ENCODE measurements at regions not wholly inside any gene's neighbourhood (a gene's known extent, or its start where the extent isn't known, plus 50 kb on each side); places are given as distances from the start of the nearest gene placed in this dataset.
"Not testable (repeated sequence)": the region's sequence is repeated elsewhere in the genome, so short reads cannot be mapped to it uniquely, and the experiment has no call there.

DNA sequence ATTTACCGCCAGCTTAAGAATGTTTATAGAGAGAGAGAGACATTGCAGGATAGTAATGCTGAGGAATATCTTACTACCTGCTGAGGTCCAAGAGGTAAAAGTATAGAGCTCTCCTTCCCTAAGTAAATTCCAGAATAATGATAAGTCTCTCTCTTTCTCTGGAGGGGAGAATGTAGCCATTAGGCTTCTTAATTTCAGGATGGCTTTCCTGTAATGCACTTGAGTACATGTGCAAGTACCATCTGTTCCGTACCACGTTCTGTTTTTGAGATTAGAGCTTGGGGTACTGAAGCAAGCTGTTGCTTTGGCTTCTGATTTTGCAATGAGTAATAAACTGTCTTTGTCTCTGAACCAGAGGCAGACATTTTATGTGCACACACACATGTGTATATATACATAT is 1314.0 kb downstream of the JRKL start:
- no peak for DNase-seq (ENCODE audit: low read depth)
- H3K4me3 ChIP-seq (ENCODE audit: control insufficient read depth, low read depth, low read length) = no peak overlapping the region
- no peak for TF ChIP-seq CTCF (IDR thresholded peaks at IDR 0.05; ENCODE audit: control insufficient read depth, insufficient read depth, low read depth, low read length, missing control alignments)

GRCh38 chr11:97705441-97705840 is 1315.3 kb upstream of the CNTN5 start:
- H3K4me3 ChIP-seq (ENCODE audit: control insufficient read depth, low read depth, low read length); DNase-seq (ENCODE audit: low read depth): not testable (repeated sequence)

DNA sequence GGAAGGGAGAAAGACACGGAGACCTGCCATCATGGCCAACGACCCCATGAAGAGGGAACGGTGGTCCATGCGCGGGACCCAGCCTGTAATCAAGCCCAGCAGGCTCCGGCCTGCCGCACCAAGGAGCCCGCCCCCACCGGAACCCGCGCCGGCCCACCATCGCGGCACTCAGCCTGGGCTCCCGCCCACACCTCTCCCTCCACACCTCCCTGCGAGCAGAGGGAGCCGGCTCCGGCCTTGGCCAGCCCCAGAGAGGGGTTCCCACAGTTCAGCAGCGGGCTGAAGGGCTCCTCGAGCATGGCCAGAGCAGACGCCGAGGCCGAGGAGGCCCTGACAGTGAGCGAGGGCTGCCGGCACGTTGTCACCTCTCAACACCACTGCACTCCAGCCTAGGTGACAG is 1302.8 kb upstream of the CNTN5 start:
- no peak overlapping the region for H3K4me3 ChIP-seq (ENCODE audit: control insufficient read depth, low read depth, low read length)
- DNase-seq (ENCODE audit: low read depth) = no peak
- no peak for TF ChIP-seq CTCF (IDR thresholded peaks at IDR 0.05; ENCODE audit: control insufficient read depth, insufficient read depth, low read depth, low read length, missing control alignments)

DNA sequence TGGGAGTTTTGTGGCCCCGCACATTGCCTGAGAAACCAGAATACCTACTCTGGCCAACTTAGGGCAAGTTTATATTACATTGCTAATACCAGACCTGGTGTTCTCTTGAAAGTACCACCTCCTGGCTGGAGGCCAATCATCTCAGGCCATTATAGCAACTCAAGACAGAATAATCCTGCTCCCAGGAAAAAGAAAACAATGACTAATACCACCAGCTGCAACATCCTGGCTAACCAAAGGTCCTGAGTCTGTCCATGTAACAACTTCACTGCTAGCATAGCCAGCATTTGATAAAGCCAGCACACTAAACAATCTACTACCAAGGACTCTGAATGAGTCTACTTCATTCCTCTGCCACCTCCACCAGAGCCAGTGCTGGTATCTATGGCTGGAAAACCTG is 1298.7 kb upstream of the CNTN5 start:
- no peak overlapping the region for H3K4me3 ChIP-seq (ENCODE audit: control insufficient read depth, low read depth, low read length)
- DNase-seq (ENCODE audit: low read depth) = no peak
- no peak for TF ChIP-seq CTCF (IDR thresholded peaks at IDR 0.05; ENCODE audit: control insufficient read depth, insufficient read depth, low read depth, low read length, missing control alignments)

GRCh38 chr11:97722721-97723120 is 1298.0 kb upstream of the CNTN5 start:
- no peak for TF ChIP-seq CTCF (IDR thresholded peaks at IDR 0.05; ENCODE audit: control insufficient read depth, insufficient read depth, low read depth, low read length, missing control alignments)
- H3K4me3 ChIP-seq (ENCODE audit: control insufficient read depth, low read depth, low read length) = no peak overlapping the region
- no peak for DNase-seq (ENCODE audit: low read depth)

DNA sequence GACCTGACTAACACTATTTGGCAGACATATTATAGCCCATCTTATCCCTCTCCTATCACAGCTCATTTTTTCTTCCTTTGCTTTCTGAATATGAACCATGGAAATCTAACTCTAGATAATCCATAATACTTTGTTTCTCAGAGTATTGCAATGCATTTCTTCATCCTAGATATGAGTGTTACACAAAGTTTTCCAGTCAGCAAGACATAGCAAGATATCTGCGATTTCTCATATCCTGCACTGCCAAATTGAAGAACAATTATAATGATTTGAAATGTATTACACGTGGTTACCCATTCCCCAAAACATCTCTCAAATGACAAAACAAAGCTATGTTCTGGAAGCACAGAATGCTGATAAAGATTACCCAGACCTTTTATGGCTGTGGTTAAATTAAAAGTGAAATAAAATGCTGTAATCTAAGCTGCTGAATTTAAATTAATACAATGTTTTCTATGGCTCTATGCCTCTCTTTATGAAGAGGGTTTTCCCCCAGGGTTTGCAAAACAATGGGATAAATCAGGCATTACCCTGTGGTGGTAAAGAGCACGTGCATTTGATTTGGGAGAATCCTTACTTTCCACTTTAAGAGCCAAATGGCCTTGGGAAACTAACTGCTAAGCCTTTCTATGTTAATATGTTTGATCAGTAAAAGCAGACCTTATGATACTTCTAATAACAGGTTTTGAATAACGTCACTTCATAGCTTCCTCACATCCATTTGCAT is 1291.0 kb upstream of the CNTN5 start:
- H3K4me3 ChIP-seq (ENCODE audit: control insufficient read depth, low read depth, low read length) = no peak overlapping the region
- DNase-seq (ENCODE audit: low read depth) = no peak
- TF ChIP-seq CTCF (IDR thresholded peaks at IDR 0.05; ENCODE audit: control insufficient read depth, insufficient read depth, low read depth, low read length, missing control alignments) = no peak

DNA sequence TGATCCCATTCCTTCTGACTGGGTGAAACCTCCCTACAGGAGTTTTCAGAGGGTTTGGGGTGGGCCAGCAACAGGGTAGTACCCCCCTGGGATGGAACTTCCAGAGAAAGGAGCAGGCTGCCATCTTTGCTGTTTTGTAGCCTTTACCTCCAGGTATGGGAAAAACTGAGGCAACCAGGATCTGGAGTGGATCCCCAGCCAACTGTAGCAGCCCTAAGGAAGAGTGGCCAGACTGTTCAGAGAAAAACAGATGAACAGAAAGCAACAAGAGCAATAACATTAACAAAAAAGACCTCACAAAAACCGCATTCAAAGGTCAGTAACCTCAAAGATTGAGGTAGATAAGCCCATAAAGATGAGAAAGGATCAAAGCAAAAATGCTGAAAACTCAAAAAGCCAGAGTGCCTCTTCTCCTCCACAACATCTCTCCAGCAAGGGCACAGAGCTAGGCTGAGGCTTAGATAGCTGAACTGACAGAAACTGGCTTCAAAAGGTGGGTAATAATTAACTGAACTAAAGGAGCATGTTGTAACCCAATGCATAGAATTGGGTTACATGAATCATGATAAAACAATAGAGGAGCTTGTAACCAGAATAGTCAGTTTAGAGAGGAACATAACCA is 1288.6 kb upstream of the CNTN5 start:
- DNase-seq (ENCODE audit: low read depth) = no peak
- no peak overlapping the region for H3K4me3 ChIP-seq (ENCODE audit: control insufficient read depth, low read depth, low read length)
- TF ChIP-seq CTCF (IDR thresholded peaks at IDR 0.05; ENCODE audit: control insufficient read depth, insufficient read depth, low read depth, low read length, missing control alignments) = no peak
